ENCODE measurements at regions not wholly inside any gene's neighbourhood (a gene's known extent, or its start where the extent isn't known, plus 50 kb on each side); places are given as distances from the start of the nearest gene placed in this dataset.

- Mint-ChIP-seq H3K27ac (no peak overlapping the region), H3K4me1 (no peaks in the 10 kb centered on the region), H3K36me3 (no peaks in the 10 kb centered on the region), H3K9me3 (no peaks in the 10 kb centered on the region), H3K4me3 (no peak overlapping the region), H3K27me3 (ENCODE audit: low read depth) (no peaks in the 10 kb centered on the region)
- POLR2A ChIA-PET = no interaction called here
- TF ChIP-seq ZNF416 (CRISPR knock-in tag; IDR thresholded peaks at IDR 0.05) (no peak), CREB1 (CRISPR knock-in tag; IDR thresholded peaks at IDR 0.05) (no peak), PREB (CRISPR knock-in tag; IDR thresholded peaks at IDR 0.05; ENCODE audit: borderline replicate concordance) (no peak), AFF4 (CRISPR knock-in tag; IDR thresholded peaks at IDR 0.05; ENCODE audit: borderline replicate concordance) (no peak), CDX4 (CRISPR knock-in tag; IDR thresholded peaks at IDR 0.05; ENCODE audit: borderline replicate concordance) (no peak), ZNF138 (CRISPR knock-in tag; conservative IDR thresholded peaks at IDR 0.05) (no peak), USF2 (CRISPR knock-in tag; IDR thresholded peaks at IDR 0.05) (no peak), KAT7 (CRISPR knock-in tag; IDR thresholded peaks at IDR 0.05; ENCODE audit: borderline replicate concordance) (no peak), OVOL2 (CRISPR knock-in tag; IDR thresholded peaks at IDR 0.05; ENCODE audit: borderline replicate concordance) (no peak), MLX (CRISPR knock-in tag; IDR thresholded peaks at IDR 0.05) (no peak), ZNF671 (CRISPR knock-in tag; IDR thresholded peaks at IDR 0.05) (no peak), NR3C1 (CRISPR knock-in tag; conservative IDR thresholded peaks at IDR 0.05; ENCODE audit: low read depth) (no peak), RORB (CRISPR knock-in tag; IDR thresholded peaks at IDR 0.05) (no peak), TEAD4 (CRISPR knock-in tag; IDR thresholded peaks at IDR 0.05) (no peak), TP53 (CRISPR knock-in tag; IDR thresholded peaks at IDR 0.05) (no peak), ELF4 (CRISPR knock-in tag; IDR thresholded peaks at IDR 0.05; ENCODE audit: low read depth) (no peak), CREM (CRISPR knock-in tag; IDR thresholded peaks at IDR 0.05) (no peak), ZNF121 (CRISPR knock-in tag; IDR thresholded peaks at IDR 0.05) (no peak), CTCF (IDR thresholded peaks at IDR 0.05) (no peak)
- no peak for DNase-seq (ENCODE audit: low spot score)
- no peak for ATAC-seq
- CTCF ChIA-PET = no interaction called here
These were observed 107.3 kb upstream of the EFEMP1 start for GRCh38 chr2:56030901-56031300.
